ENCODE measurements at regions not wholly inside any gene's neighbourhood (a gene's known extent, or its start where the extent isn't known, plus 50 kb on each side); places are given as distances from the start of the nearest gene placed in this dataset.
"Not testable (repeated sequence)": the region's sequence is repeated elsewhere in the genome, so short reads cannot be mapped to it uniquely, and the experiment has no call there.

DNA sequence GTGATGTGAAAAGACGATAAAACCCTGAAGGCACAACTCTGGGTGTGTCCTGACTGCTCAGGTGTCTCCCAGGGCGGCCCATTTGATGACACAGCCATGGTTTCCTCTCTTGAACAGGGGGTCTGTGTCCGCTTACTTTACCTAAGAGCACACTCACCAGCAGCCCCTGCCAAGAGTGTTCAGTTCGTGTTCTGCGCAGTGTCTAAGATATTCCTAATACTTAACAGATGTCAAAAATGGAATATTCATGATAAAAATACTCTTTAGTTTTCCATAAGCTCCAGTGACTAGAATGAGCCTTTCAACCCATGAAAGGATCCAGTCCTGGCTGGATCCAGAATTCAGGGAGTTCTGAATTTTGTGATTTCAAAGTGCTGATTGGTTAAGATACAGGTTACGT lies 492.4 kb downstream of the TNS3 start:
- DNase-seq (ENCODE audit: low spot score), result no peak

DNA sequence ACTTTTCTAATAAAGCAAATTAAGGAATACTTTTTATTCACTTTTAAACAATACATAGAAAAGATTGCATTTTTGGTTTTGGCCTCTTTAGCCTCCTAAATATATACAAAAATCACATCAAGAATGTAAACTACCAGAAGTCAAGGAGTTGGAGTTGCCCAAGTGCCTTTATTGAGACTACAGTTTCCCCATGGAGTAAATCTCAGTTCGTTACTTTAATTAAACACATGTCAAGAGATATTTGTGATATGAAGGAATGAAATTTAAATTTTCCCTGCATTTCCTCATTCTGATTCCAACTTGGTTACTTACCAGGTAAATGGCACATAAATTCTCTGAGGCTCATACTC lies 492.9 kb downstream of the TNS3 start:
- DNase-seq (ENCODE audit: low spot score), result no peak

DNA sequence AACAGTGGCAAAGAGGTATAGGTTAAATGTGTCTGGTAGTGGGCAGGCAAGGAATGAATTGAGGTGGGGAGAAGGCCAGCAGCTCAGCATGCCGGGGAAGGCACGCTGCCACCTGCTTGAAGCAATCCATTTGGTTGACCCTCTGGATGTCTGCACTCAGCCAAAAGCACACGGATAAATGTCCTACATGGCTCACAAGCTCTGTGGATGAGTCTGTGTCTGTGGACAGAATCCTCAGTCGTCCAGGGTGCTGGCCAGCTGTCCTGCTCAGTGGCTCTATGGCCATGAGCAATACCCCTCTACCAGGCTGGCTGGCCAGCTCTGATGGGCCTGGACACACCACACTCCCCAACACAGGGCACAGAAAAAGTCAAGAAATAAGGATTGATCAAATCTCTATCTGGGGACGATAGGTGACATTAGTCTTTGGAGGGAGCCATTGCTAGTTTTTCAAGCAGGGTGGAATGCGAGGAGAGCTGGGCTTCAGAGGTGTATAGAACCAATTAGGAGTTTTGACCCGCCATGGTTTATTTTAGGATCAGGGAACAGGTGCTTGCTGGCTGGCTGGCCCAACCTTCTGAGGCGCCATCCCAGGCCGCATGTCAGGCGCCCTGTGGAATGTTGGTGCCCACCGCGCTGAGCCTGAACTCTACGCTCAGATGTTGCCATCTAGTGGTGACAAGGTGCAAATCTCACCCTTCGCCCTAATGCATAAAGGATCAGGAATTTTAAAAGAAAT lies 493.4 kb downstream of the TNS3 start:
- peak; percentile 79 for DNase-seq (ENCODE audit: low spot score)

DNA sequence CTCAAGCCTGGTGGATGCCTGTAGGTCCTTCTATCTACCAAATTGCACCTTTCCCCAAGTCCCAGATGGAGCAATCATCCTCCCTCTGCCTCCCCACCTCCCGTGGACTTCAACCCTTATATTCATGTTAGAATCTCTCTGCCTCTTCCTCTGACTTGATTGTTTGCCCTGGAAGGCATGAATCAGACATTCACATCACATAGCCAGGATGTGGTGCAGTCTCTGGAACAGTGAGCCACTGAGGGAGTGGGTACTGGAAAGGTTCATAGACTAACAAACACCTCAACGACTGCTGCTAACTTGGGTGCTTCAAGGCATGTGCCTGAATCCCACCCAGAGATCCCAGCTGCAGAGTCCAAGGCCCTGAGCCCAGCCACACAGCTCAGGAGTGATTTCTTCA lies 494.0 kb downstream of the TNS3 start:
- DNase-seq (ENCODE audit: low spot score), result no peak

DNA sequence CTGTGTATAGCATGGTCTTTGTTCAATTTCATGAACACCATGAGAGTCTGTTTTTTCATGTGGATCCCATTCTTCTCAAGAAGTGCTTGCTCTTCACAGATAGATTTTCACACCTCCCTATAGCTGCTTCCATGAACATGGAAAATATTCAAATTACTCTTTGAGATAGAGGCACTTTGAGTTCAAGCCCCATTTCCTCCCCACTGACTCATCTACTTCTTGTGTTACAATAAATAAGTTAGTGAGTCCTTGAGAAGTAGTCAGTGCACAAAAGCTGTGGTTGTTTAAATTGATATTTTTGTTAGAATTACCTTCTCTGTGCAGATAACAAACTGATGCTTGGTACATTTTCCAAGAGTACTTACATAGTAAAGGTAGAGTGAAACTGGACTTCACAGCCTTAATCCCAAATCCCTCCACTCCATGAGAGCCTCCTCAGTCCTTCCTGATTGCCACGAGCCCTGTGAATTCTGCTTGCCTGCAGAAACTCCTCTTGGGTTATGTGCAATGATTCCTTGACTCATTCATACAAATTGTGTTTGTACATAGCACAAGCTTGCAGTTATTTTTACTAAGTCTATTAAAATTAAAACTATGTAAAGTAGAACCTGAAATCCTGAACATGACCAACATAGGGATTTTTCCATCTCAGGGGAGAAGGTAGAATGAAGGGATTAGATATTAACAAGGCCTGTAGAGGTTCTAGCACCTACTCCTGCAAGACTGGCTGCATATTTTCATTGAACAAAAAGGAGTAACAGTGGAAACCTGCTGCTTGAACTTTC lies 496.2 kb downstream of the TNS3 start:
- no peak for DNase-seq (ENCODE audit: low spot score)

DNA sequence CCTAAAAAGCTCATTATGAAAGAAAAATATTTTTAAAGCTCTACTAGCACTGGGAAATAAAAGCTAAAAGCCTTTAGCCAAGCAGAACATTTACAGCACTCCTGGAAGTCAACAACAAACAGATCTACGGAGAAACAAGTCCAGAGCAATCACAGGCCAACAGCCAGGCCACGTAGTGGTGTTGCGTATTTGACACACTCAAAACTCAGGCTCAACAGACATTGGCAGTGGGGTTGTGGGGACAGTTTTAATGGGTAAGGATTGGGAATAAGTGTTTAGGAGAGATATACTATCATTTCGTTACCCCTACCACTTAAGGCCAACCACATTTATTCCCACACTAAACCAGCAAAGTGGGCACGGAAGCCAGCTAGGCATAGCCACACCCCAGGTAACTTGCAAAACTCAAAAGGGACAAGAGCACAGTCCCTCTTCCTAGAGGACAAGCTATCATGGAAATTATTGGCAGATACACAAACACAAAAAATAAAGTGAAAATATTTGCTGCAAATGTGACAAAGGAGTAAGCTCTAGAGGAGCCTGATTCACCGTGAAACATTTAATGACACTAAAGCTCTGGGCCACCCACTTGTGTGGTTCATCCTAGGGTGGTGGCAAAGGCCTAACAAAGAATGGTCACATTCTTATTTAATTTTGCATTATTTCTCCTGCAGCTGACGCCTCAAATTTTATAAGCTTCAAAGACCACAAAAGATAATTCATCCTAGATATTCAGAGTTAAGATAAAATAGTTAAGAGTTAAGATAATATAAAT lies 498.2 kb downstream of the TNS3 start:
- no peak for DNase-seq (ENCODE audit: low spot score)

DNA sequence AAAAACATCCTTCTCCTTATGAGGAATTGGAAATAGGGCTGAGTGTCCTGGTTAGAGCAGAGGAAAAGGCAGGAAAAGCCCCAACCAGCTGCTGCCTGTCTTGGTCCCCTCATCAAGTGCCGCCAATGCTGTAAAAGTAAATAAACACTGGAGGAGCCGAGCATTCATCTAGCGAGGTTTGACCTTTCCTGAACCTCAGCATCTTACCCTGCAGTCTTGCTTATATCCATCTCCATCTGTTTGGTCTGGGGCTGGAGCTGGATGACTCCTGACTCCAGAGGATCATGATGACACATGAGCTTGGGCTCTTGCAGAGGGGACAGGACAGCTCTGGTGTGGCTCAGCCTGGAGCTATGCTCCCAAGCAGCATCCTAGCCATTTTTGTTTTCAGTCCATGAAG lies 501.1 kb downstream of the TNS3 start:
- DNase-seq (ENCODE audit: low spot score), result no peak

DNA sequence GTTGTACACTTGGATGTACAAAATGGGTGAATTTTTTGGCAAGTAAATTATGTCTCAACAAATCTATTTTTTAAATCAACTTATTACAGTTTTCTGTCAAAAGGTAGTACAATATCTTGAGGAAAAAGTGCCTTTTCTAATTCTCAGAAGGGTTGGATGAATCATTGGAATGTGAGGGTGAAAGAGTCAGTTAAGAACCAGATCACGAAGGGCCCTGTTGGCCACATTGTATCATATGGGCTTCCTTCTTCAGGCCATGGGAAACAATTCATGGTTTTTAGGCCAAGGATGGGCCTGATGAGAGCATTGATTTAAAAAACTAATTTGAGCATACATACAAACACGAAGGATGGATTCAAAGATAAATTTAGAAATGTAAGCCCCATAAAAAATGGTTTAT lies 503.7 kb downstream of the TNS3 start:
- no peak for DNase-seq (ENCODE audit: low spot score)

DNA sequence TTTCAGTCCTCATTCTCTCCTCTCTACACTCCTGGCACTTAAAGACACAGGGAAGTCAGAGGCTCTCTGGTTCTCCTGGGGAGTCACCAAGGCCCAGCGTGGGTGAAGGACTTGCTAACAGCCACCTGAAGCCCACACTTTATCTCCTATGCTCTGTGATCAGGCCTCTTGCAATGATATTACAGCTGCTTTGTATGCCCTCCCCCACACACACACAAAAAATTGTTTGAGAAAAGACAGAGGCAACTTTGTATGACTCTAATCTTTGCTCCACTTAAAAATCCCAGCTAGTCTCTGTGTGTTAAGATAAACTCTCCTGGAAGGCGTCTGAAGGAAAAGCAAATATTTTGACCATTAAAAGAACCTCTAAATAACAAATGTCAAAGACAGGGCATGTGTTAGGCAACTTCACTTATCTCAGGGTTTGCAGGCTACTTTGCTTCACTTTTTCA lies 507.2 kb downstream of the TNS3 start:
- no peak for DNase-seq (ENCODE audit: low spot score)

DNA sequence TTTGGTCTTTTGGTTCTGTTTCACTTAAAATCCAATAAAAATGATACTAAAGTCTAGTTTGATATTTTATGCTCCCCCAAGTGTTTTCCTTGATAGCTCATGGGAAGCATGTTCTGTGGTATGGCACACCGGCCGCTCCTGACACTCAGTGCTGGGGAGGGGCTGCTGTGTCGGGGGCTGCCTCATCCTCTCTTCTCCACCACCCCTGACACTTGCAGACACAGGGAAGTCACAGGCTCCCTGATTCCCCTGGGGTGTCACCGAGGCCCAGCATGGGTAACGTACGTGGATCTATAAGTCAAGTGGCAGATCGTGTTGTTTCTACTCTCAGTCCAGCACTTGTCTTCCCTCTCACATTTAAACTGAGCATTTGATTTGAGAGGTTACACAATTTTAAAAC lies 508.6 kb downstream of the TNS3 start:
- no peak for DNase-seq (ENCODE audit: low spot score)

DNA sequence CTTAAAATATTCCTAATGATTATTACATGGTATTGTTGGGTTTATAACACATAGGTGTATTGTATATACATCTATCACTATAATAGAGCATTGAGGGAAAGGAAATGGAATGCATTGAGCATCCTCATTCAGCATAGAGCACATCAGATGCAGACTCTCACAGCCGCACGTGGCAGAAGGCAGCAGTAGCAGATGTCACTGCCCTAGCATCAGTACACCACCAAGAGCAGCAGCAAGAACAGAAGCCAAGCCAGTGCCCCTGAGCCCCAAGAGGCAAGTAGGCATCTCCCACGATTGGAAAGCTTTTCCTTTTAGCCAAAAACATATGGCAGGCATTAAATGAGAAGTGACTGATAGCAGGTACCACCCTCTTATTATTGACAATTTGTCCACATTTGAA lies 510.0 kb downstream of the TNS3 start:
- no peak for DNase-seq (ENCODE audit: low spot score)

DNA sequence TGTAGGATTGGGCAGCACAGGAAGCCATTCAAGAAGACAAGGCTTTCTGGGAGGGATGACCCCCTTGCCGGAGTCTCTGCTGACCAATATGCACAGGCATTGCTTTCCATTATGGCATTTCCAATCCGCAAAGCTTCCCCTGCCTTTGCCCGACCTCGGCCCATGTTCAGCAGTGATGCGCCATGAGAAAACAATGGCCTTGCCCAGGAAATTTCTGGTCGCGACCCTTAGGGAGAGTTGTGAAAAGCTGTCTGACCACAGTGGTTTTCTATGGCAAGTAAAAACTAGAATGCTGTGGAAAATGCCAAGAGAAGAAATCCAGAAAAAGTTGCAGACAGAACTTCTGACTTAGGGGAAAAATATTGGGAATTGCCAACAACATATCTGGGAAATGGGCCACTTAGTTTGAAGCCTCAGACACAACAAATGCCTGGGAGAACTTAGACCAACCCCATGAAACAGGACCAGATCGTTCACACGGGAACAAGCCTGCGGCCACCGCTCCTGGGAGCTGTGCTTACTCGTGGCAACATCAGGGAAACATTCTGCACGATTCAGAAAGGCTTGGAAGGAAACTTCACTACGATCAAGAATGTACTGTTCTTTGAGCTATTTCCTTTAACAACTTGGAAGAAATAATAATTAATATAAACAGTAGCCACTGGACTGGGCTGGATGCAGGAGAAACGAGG lies 512.4 kb downstream of the TNS3 start:
- DNase-seq (ENCODE audit: low spot score), result no peak

DNA sequence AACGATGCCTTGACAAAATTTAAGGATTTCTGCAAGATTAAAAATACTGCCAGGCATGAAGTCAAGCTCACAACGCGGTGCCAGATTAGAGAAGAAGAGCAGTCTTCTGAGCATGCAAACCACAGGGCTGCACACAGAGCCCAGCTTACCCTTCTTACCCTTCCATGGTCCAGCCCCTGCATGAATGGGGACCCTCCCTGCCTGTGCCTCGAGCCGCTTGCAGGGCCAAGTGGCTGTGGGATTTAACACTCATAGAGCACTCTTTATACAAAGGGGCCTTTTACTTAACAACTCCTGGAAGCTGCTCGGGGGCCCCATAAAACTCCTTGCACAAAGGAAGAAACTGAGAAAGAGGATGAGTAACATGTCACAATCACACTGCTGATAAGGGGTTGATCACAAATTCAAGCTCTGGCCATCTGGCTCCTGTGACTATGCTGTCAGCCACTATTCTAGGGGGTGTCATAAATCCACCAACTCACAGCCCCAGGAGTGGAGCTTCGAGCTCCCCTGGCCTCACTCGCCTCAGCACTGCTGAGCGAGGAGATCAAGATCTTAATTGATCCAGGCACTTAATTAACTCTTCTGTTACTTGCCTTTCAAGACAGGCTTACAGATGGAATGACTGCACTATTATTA lies 514.8 kb downstream of the TNS3 start:
- no peak for DNase-seq (ENCODE audit: low spot score)

DNA sequence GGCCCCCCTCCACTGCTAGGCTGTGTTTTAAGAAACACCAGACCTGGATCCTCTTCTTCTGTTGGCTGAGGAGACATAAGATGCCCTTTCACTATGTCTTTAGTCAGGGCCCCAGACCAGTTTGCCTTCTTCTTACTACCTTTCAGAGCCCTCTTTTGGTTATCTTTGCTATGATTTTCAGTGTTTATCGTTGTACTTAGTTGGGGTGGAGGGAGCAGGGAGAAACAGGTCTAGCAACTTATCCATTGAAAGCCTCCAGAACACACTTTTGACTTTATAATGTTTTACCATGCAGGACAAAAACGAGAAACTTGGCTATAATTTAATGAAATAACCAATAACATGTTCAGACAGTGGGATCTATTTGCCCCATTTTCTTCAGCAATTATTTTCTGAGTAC lies 525.2 kb downstream of the TNS3 start:
- no peak for DNase-seq (ENCODE audit: low spot score)

DNA sequence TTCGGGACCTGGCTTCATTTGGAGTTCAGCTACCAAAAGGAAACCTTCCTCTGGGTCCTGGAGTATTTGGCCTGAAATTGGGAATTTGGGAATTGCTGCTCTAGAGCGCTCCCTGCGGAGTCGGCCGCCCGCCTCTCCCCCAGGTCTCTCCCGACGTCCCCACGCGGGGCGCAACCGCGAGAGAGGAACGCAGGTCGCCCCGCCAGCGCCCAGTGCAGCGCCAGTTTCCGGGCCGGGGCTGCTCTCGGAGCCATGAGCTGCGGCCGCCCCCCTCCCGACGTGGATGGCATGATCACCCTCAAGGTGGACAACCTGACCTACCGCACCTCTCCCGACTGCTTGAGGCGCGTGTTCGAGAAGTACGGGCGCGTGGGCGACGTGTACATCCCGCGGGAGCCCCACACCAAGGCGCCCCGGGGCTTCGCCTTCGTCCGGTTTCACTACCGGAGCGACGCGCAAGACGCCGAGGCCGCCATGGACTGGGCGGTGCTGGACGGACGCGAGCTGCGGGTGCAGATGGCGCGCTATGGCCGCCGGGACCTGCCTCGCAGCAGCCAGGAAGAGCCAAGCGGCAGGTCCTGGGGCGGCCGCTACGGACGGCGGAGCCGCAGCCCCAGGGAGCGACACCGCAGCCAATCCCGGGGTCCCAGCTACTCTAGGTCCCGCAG lies 529.2 kb downstream of the TNS3 start:
- not testable (repeated sequence) for DNase-seq (ENCODE audit: low spot score)

DNA sequence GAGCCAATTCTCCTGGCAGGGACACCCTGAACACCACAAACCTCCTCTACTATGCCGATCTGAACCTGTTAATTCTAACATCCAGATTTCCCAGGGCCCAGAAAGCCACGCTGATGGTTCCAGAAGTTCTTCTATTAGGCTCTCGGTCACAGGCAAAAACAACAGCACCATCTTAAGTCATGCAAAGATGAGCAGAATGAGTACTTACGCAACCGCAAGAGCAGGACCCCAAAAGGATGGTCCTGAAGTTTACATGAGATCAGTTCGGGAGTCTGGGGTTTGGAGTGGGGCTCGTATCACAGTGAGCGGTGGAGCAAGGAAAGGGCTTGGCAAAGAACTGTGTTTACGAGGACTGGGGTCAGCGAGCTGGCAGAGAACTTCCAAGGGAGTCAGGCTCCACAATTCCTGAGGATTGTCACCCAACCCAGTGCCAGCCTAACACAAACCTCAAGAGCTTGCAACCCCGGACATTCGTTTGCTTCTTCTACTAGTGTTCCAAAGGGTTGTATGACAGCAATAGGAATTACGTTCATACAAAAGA lies 532.6 kb downstream of the TNS3 start:
- DNase-seq (ENCODE audit: low spot score), result no peak

DNA sequence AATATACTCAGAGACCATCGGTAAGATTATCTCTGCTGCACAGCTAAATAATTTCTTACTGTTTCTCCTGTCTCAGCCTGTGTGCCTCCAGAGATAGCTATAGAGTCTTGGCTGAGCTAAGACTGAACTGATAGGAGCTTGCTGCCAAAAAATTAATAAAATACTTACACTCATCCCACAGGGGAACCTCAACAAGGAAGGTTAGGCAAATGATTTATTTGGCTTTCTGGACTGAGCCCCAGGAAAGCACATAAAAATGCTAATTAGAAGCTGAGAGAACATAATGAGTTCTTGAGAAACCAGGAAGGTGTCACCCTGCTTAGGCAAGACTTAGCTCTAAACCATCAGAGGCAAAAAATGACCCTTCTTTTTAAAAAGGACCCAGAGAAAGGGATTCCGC lies 534.5 kb downstream of the TNS3 start:
- no peak for DNase-seq (ENCODE audit: low spot score)

DNA sequence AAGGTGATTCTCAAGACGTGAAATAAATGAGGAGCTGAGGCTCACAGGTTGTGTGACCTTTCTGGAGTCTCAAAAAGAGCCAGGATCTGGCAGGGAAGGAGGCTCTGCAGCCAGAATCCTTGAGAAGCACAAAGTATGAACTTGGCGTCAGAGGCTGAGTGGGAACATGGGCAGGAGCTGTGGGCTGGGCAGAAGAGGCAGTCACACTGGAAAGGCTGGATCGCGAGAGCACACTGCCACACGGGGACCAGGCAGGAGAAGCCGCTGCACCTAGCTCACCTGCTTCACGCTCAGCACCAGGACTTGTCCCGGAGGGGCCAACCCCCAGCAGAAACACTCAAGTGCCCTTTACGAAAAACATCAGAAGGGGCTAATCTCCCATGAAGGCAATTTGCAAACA lies 535.0 kb downstream of the TNS3 start:
- no peak for DNase-seq (ENCODE audit: low spot score)

DNA sequence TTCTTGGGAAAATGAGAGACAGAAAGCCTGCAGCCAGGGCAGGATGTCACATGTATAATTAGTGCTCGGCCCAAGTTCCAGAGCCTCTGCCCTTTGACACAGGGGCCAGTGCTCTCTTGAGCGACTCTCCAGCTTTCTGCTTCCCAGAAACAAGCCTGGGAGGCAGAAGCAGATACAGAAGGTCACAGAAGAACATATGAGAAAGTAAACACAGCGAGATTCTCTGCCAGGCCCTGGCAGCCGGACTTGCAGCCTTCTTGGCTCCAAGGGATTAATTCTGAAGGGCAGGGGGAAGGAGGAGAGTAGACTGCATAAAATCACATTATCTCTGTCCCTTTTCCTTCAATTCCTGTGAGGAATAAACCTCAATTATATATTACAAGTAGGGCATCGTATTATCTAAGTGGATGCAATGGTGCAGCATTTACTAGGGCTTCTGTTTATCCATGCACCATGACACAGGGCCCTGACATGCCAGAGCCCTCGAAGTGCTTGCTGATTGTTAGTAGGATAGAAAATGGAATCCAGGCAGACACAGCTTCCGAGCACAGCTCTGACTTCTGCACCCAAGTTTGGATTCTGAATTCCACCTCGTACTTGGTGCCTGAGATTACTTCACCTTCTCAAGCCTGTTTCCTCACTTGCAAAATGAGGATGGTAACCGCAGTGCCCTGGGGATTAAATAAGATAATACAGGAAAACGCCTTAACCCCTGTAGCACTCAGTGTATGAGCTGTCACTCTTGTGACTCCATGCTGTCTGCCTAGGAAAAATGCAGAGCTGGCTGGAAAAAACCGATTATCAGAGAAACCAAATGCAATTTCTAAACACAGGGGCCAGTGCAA lies 536.5 kb downstream of the TNS3 start:
- no peak for DNase-seq (ENCODE audit: low spot score)

DNA sequence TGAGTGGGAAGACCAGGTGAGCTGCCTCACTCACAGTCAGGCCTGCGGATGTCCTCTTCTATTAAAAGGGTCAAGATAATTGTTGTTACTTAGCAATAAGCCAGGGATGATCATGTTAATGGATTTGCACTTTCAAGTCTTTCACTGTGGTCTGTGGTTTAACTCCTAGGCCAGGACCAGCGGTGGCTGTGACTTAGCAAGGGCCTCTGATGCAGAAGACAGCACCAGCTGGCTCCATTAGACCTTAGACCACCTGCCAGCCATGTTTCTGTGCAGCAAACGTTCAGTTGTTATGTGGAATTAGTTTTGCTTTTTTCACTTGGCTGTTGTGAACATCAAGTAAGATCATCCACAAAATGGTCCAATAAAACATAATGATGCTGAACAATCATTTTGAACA lies 537.3 kb downstream of the TNS3 start:
- DNase-seq (ENCODE audit: low spot score), result no peak
